Activated gamma-delta T cell treated with anti-CD3 and anti-CD28 coated beads, Interleukin-2, amount 50 U/mL, for 16 hours (primary cell): ENCODE measurements at regions not wholly inside any gene's neighbourhood (a gene's known extent, or its start where the extent isn't known, plus 50 kb on each side); places are given as distances from the start of the nearest gene placed in this dataset.
"Not testable (repeated sequence)": the region's sequence is repeated elsewhere in the genome, so short reads cannot be mapped to it uniquely, and the experiment has no call there.

Experiments used
- DNase-seq: peaks from one replicate; pipeline ENCODE4 v3.0.0-alpha.2; 2020; ENCODE audit warnings: low read depth

DNA sequence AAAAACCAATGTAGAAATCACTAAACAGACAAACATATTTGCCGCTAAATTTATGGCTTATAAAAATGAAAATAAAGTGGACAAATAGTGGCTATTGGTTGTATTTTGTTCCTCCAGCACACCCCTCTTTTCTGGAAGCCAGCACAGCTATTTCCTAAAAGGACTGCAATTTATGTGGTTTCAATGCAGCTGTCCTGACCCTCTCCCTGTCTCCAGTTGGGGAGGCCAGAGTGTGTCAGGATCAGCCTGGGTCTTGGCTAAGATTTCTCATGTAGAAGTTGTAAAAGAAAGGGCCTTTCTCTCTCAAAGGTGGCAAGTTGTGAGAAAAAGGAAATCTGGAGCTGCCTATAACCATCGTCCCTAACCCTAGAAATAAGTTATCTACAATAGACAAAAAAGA lies 165.6 kb downstream of the ALDH8A1 start:
- no peak for DNase-seq

DNA sequence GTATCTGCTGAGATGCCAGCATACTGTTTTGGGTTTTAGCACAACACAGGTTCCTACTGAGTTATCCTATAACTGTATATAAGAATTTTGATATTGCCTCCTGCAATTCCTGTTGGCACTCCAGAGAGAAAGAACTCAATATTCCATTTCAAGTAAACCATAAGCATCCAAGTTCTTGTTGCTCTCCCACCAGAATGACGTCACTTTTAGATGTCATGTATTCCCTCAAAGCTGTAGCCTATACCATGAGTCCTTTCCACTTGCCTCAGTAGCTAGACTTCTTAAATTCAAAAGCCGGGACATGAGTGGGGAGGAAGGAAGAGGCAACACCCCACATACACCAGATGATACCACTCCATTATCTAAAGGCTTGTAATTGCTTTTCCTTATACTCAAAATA lies 171.5 kb downstream of the ALDH8A1 start:
- no peak for DNase-seq

GRCh38 chr6:134774201-134774638 lies 175.7 kb downstream of the ALDH8A1 start:
- no peak for DNase-seq

DNA sequence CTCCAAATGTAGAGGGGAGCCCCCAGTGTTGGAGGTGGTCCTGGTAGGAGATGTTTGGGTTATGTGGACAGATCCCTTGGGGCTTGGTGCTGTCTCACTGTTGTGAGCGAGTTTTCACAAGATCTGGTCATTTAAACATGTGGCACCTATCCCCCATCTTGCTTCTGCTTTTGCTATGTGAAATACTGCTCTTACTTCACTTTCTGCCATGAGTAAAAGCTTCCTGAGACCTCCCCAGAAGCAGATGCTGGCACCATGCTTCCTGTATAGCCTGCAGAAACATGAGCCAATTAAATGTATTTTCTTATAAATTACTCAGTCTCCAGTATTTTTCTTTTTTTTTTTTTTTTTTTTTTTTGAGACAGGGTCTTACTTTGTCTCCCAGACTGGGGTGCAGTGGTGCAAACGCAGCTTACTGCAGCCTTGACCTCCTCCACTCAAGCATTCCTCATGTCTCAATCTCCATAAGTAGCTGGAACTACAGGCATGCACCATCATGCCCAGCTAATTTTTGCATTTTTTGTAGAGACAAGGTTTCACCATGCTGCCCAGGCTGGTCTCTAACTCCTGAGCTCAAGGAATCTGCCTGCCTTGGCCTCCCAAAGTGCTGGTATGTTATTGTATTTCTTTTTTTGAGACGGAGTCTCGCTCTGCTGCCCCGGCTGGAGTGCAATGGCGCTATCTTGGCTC lies 177.1 kb downstream of the ALDH8A1 start:
- DNase-seq = no peak

DNA sequence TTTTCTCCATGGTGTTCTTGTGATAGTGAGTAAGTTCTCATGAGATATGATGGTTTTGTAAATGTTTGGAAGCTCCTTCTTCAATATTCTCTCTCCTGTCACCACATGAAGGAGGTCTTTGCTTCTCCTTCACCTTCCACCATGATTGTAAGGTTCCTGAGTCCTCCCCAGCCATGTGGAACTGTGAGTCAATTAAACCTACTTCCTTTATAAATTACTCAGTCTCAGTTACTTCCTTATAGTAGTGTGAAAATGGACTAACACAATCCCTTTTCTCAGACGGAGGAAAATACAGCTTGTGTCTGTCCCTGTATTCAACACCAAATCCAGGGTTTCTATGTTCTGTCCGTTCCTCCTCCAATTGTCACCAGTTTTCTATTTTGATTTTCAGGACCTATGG lies 181.0 kb downstream of the ALDH8A1 start:
- no peak for DNase-seq

GRCh38 chr6:134766497-134766896 lies 183.4 kb downstream of the ALDH8A1 start:
- DNase-seq = no peak

- DNase-seq = no peak
Observed at GRCh38 chr6:134764741-134765140, 185.2 kb downstream of the ALDH8A1 start.

DNA sequence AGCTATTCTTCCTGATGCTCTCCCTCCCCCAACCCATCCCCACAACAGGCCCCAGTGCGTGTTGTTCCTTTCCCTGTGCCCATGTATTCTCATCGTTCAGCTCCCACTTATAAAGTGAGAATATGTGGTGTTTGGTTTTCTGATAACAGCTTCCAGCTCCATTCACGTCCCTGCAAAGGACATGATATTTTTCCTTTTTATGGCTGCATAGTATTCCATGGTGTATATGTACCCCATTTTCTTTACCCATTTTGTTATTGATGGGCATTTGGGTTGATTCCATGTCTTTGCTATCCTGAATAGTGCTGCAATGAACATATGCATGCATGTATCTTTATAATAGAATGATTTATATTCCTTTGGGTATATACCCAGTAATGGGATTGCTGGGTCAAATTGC lies 186.3 kb downstream of the ALDH8A1 start:
- not testable (repeated sequence) for DNase-seq

- no peak for DNase-seq
Observed at GRCh38 chr6:134758621-134759020, 191.3 kb downstream of the ALDH8A1 start.

DNA sequence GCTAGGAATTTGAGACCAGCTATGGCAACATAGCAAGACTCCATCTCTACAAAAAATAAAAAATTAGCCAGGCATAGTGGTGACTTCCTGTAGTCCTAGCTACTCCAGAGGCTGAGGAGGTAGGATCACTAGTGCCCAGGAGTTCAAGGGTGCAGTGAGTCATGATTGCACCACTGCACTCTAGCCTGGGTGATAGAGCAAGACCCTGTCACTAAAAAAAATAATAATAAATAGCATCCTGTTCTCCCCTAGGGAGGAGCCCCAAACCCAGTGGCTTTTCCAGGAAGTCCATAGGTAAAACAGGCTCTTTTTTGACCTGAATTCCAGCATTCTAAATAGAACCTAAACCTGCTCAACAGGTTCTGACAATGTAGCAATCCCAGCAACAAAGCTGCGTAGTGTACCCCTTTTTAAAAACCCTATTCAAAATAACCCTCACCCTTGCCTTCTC lies 192.0 kb downstream of the ALDH8A1 start:
- DNase-seq = no peak

DNA sequence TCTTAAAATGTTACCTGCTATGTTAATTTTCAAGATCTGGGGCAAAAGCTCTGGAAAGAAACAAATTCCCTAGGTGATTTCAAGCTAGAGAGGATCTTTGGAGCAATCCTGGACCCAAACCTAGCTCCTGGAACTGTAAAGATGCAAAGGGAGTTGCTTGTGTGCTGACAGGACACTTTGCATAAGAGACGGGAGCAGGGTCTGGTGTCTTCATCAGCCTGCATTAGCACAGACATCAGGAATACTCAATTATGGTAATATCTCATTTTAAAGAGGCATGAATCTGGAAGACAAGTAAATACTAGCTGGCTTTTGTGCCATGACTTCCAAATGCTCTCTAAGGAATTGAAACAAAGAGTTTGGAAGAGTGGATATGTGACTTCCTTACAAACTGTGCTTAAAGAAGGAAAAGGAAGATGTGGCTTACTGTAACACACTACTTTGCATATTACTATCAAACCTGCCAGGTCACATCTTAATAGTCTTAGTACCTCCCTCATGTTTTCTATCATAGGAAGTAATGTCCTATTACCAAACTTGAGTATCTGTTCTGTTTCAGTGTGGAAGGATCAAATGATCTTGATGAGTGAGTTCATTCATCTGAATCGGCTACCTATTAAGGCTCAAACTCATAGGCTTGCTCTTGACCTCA lies 193.4 kb downstream of the ALDH8A1 start:
- DNase-seq = no peak

DNA sequence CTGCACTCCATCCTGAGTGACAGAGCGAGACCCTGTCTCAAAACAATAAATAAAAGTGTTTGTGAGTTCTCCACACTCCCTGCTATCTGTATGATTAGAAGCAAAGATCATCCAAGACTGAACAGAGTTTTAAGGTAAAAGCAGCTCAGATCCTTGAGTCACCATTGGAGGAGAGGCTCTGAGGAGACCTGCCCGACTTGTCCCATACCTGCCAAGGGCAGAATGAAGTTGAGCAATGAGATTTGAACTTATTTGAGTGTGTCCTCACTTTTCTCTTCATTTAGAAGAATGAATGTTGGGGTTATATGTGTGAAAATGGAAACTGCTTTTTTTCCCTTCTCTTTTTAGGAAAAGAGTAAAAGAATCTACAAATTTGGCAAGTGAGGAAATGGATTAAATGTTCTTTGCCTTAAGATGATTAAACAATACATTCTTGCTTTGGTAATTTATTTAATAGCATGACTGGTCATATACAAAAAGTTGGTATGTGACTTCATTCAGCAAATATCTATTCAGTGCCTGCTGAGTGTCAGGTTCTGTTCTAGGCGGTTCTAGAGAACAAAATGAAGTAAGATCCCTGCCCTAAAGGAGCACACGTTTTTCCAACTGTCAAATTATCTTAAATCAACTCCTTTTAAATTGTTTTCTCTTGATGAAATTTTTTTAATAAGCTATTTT lies 195.7 kb downstream of the ALDH8A1 start:
- no peak for DNase-seq

DNA sequence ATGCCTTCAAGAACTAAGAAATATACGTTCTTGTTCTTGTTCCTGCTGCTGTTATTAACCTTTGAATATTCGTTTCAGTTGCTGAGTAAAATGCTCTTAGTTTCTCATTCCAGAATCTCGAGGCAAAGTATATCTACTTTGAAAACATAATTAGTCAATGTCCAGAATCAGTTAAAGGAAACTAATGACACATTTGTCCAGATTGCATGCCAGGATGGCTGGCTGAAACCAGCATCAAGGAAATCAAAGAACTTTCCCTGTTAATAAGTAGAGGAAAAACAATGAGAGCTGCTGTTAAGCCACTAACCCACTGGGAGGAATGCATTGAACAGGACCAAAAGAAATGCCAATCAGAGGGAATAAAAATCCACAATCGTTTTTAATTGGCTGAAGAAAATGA lies 196.9 kb downstream of the ALDH8A1 start:
- no peak for DNase-seq

DNA sequence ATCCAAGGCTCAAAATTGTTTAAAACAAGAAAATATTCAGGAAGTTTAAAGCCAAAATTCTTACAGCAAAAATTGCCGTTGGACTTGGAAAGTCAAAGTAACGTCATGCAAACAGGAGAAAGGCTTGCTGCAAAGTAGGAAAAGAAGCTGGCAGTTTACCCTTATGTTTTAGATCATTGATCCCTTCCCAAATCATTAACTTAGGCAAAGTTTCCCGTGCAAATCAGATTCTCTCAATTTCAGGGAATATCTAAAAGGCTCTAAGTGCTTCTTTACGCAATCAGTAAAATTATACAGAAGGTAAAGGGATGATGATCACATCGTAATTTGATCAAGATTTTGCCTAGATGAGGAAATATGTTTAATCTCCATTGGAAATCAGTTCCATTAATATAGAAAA lies 197.5 kb downstream of the ALDH8A1 start:
- no peak for DNase-seq

- DNase-seq = no peak
Observed at GRCh38 chr6:134750669-134751068, 199.2 kb downstream of the ALDH8A1 start.

- no peak for DNase-seq
Observed at GRCh38 chr6:134748484-134748883, 201.4 kb downstream of the ALDH8A1 start.

- not testable (repeated sequence) for DNase-seq
Observed at GRCh38 chr6:134747197-134747596, 202.7 kb downstream of the ALDH8A1 start.

GRCh38 chr6:134746140-134746539 lies 203.8 kb downstream of the ALDH8A1 start:
- no peak for DNase-seq

- DNase-seq = not testable (repeated sequence)
Observed at GRCh38 chr6:134745192-134745591, 204.7 kb downstream of the ALDH8A1 start.

- no peak for DNase-seq
Observed at GRCh38 chr6:134744301-134744700, 205.6 kb downstream of the ALDH8A1 start.

DNA sequence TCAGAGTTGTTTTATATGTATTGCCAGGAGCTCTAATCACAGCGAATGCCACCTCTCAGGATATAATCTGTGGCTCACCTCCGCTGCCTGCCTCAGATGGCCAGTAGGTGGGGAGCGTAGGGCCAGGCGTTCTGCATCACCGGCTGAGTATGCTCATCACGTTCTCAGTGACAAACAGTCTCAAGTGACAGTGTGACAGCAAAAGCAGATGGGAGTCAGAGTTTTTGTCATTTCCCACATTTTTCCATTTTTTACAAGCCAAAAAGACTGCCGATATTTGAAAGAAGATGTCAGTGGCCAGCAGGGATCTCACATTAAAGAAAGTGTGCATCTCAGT lies 208.7 kb downstream of the ALDH8A1 start:
- no peak for DNase-seq

GRCh38 chr6:134740473-134741199 lies 209.3 kb downstream of the ALDH8A1 start:
- DNase-seq = no peak

DNA sequence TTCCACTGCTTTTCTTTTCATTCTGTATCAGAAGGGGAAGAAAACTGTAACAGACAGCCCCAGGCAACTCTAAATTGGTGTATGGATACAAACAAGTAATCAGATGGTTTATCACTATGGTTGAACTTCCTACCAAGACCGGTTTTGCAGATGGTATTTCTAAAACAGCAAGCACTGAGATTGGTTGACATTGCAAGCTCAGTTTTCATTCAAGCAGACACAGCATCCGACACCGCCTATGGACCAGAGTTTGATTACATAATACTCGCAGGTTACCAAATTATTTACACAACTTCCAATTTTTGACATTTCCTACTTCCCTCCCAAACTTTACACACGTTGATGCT lies 209.9 kb downstream of the ALDH8A1 start:
- no peak for DNase-seq
